GM19455 (cell line): ENCODE measurements at regions not wholly inside any gene's neighbourhood (a gene's known extent, or its start where the extent isn't known, plus 50 kb on each side); places are given as distances from the start of the nearest gene placed in this dataset.

Experiments
- ATAC-seq: cut with Tn5 transposase; IDR thresholded peaks from one replicate; pipeline ENCODE4 v1.9.1; 2021; ENCODE audit not compliant: unreplicated experiment

DNA sequence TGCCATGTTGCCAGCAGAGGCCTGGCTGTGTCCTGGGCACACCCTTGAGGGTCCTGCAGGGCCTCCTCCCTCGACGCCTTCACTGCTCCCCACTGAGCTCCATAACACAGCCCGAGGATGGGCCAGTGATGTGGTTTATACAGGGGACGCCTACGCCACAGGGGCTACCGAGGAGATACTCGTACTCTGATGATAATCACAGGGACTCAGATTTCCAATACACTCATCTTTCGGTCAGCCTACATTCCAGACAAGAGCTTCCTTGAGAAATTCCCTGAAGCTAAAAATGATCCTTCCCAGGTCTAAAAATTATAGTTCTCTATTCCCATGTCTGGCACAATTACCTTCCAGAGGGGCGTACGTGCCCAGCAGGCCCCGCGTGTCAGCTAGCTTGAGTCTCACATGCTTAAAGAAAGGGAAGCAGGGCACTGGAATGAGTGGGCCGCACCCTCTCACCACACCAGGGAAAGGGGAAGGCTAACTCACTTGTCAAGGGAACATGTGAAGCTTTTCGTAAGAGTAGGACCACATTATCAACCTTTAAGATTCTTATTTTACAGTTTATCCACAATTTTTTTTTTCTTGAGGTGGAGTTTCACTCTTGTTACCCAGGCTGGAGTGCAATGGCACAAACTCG is 159.5 kb upstream of the NDUFV2 start:
- ATAC-seq = no peak

DNA sequence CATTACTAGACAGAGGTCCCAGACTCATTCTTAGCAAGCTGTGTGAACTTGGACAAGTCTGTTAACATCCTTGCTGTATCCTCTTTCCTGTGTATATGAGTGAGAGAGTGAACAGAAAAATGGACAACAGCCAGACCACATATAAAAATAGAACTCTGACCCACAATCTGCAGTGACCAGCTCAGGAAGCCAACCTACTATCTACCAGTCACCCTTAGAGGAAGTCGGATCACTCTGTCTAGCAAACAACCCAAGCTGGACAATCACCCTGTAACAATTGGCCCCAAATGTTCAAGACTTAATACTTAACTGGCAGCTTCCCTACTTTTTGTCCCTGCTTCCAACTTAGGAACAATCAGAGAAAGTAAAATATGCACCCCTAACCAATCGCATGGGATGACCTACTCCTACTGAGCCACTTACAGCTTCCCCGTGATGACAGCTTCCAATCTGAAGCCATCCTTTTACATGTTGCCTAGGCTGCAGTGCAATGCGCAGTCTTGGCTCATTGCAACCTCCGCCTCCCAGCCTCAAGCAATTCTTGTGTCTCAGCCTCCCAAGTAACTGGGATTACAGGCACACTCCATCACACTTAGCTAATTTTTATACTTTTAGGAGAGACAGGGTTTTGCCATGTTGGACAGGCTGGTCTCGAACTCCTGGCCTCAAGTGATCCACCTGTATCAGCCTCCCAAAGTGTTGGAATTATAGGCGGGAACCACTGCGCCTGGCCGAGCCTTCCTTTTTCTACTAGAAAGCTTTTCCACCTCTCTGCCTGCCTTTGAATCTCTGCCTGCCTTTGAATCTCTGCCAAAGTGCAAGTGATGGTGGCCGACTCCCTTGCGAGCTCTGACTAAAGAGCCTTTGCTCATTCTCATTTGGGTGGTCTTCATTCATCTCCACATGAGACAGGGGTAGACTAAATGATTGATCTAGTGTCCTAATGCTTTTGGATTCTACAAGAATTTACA is 158.3 kb upstream of the NDUFV2 start:
- ATAC-seq = no peak

DNA sequence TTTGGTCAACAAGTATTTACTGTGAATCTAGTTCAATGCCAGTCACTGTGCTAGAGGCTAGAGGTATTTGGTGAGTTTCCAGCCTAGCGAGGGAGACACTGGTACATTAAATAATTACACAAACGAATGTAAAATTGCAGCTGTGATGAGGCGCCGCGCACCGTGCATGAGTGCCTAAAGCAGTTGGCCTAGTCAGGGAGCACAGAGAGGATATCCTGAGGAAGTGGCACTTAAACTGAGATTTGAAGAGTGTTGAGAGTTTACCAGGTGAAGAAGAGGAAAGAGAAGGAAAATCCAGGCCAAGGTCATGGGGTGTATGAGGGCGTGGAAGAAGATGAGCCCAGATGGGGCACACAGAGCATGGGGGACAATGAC is 157.6 kb upstream of the NDUFV2 start:
- ATAC-seq = no peak

DNA sequence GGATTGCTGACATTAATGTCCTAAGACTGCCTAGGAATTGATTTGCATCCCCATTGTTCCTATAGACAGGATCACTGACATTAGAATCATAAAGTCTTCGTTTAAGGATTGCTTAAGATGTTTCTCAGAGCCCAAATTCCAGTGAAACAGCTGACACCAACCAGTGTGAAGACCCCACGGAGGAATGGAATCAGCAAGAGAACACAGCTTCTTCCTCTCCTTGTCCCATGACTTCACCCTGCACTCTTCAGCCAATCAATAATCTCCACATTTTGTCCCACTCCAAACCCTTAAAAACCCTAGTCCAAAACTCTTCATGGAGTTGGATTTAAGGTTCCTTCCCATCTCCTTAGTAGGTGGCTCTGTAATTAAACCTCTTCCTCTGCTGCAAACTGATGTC is 157.0 kb upstream of the NDUFV2 start:
- ATAC-seq = no peak

DNA sequence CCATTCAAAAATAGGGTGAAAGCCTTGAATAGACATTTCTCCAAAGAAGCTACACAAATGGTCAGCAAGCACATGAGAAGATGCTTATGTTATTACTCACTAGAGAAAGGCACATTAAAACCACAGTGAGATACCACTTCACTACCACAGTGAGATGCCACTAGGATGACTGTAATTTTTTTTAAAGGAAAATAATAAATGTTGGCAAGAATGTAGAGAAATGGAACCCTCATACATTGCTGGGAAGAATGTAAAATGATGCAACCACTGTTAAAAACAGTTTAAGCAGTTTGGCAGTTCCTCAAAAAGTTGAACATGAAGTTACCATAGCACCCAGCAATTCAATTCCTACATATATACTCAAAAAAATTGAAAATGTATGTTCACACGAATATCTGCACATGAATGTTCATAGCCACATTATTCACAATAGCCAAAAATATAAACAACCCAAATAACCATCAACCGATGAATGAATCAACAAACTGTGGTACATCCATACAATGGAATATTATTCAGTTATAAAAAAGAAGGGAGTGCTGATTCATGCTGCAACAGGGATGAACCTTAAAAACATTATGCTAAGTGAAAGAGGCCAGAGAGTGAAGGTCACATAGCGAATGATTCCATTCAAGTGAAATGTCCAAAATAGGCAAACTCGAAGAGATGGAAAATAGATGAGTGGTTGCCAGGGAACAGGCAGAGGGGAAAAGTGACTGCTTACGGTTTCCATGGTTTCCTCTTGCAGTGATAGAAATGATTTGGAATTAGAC is 156.2 kb upstream of the NDUFV2 start:
- no peak for ATAC-seq

DNA sequence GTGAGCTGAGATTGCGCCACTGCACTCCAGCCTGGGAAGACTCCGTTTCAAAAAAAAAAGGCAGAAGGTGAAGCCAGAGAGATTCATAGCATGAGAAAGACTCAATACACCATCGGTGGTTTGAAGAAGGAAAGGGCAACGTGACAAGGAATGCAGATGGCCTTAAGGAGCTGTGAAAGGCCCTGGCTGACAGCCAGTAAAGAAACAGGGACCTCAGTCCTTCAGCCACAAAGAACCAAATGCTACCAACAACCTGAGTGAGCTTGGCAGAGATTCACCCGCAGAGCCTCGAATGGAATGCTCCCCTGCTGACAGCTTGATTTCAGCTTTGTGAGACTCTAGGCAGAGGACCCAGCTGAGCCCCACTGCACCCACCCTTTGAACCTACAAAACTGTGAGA is 154.9 kb upstream of the NDUFV2 start:
- ATAC-seq = no peak

DNA sequence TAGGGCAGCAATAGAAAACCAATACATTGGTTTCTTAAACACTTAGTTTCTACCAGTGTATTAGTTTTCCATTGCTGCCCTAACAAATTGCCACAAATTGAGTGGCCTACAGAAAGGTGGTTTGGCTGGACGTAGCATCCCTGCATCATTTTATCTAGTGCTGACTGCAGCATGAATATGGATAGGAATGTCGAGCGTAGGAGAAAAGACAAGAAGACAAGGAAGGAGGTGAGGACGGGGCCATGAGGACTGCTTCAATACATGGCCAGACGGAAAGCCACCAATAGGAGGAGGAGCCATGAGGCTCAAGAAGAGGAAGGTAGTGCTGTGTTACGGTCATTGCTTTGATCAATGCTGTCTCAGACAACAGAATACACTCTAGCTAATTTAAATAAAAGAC is 154.5 kb upstream of the NDUFV2 start:
- no peak for ATAC-seq

DNA sequence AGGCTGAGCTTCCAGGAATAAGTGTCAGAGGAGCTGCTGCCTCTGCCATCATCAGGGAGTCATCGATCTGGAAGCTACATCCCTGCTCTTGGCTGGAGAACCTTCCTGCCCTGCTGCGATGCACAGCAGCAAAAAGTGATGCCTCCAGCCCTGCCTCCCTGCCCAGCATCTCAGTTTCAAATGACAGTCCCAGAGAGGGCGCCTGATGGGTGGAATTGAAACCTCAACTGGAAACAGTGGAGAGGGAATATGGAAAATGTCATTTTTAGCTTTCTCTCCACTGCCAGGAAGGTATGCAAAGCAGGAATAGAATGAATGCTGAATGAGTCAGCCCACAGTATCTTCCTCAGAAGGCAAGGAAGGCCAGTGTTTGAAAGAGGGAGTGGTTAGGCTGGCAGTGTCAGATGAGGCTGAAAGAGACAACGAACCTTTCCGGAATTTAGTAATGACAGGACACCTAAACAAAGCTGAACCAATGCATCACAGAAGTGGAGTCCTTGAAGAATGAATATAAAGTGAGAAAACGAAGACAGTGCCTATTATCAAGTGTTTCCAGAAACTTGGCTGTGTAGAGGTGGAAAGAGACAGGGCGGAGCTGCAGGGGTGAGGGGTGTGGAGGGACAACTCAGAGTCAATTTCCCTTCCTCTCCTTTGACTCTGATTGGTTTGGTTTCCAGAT is 153.9 kb upstream of the NDUFV2 start:
- no peak for ATAC-seq

DNA sequence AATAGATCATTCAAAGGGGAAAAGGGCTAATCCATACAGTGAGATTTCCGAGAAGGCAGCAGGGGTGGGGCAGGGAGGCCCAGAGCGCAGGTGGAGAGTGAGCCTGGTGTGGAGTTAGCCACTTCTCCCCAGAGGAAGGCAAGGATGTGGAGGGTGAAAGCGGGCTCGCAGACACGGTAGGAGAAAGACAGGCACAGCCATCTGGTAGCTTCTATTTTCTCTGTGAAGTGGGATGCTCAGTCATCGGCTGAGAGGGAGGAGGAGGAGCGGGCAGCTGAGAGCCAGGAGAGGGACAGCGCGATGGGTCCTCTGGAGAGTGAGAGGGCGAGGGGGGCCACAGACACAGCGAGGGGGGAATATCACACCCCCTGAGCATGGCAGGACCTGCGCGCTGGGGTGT is 153.3 kb upstream of the NDUFV2 start:
- no peak for ATAC-seq

DNA sequence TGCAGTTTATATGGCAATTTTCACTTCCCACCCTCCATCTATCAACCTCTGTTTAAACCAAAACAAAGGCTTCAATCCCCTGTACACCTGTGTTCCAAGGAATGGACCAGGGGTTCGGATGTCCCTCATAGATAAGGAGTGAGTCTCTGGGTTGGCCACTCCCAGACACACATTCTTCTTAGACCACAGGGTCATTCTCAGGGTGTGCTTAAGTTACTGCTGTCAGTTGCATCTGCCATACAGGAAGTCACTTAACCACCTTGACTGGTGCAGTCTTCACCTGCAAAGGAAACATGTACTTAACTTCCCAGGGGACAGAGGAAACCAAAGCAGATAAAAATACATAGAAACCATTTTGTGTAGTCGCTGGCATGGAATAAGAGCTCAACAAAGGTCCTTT is 151.0 kb upstream of the NDUFV2 start:
- ATAC-seq = peak; percentile 69

DNA sequence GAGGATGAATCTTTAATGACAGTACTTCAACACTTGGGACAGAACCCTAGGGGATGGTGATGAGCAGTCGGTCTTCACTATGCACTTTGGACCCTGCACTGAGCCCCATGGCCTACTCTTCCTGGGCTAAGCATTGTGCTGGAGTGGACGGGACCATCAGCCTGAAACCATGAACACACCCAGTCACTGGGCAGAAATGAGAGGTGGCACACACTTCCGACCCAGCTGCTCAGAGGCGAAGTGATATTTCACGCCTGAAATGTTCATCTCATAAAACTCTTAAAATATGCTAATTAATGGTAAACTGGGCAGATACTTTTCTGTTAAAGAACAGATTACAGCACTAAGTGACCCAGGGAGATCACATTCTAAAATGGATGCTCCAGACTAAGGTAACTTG is 150.3 kb upstream of the NDUFV2 start:
- no peak for ATAC-seq

DNA sequence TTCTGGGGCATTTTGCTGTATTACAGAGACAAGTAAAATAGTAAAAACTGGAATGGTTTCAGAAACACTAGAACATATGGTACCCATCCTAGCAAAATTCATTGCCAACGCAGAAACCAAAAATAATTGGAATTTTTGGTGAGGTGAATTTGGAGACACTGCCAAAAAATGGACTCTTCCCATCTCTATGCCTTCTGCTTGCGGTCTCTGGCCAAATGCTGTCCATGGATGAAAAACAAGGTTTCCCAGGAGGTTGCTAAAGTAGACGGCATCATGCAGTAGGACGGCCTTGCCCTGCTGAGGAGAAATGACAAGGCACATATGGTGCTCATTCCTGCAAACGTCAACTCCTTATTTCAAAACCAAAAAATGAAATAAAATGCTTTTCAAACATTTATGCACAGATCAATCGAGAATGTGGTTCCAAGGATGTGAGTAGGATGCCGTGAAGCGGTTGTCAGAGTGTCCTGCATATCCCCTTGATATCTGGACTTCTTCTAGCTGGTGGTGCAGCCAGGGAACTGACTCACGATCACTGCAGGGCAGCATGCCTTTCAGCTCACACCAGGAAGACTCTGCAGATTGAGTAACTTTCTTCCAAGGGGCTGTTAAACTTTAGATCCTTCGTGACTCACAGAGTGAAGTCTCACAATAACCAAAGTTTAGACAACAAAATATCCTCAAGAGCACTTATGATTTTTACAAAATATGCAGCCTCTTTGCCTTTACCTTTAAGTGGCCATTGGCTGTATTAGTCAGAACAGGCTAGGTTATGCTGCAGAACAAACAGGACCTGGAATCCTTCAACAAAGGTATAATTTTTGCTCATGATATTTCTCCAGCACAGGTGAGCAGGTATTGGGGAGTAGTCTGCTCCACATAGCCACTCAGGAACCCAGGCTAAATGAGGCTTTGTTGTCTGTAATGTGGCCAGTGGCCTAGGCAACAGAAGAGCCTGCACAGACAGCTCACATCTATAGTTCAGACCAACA is 149.4 kb upstream of the NDUFV2 start:
- no peak for ATAC-seq

DNA sequence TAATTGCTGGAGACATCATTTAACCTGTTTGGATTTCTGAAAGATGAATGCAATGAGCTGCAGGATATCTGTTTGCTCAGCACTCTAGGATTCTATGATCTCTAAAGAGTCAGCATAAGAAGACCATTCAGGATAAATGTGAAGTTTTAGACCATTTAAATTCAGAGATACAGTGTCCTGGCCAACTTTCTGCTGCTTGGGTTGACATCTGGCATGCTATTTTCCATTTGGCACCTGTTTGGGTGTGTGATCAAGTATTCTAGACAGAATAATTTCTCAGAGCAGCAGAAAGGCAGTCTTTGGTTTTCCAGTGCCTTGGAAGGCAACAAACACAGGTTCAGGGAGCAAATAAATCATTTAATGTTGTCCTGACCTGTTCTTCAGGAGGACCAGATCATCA is 144.8 kb upstream of the NDUFV2 start:
- no peak for ATAC-seq

DNA sequence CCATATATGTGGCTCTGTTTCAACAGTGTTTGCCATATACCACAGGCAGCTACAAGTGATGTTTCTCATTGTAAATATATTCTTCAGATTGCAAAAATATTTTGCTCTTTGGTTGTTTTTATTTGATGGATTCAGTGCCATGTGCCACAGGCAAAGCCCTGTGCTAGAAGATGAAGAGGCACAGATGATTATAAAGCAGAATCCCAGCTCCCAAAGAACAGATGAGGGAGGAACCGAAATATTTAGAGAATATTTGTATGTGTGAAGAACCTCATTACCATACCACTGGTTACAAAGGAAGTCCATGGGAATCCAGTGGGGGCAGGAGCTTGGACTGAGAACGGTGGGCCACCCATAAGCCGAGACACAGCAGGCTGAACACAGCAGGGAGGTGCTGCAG is 143.8 kb upstream of the NDUFV2 start:
- no peak for ATAC-seq

DNA sequence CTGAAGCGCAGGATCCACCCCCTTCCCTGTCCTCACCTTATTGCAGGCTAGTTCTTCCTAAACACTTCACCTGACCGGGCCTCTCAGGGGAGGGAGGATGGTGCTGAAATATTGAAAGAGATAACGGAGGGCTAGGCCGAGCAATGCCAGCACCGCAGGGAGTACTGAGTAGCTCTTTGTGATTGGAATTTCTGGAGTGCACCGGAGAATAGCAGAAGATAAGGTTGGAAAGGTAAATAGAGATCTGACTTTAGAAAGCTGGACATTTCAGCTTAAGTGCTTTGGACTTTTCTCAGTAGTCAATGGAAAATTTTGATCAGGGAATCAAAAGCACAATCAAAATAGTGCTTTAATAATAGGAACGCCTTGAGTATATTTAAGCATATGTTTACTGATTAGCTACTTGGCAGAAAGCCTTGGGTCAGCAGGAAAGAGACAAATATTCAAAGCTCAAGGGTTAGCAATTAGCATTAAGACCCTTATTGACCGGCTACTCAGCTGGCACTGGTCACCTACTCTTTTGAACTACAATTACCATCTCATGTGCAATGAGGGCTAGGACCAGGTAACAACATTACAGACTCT is 142.9 kb upstream of the NDUFV2 start:
- ATAC-seq = no peak

DNA sequence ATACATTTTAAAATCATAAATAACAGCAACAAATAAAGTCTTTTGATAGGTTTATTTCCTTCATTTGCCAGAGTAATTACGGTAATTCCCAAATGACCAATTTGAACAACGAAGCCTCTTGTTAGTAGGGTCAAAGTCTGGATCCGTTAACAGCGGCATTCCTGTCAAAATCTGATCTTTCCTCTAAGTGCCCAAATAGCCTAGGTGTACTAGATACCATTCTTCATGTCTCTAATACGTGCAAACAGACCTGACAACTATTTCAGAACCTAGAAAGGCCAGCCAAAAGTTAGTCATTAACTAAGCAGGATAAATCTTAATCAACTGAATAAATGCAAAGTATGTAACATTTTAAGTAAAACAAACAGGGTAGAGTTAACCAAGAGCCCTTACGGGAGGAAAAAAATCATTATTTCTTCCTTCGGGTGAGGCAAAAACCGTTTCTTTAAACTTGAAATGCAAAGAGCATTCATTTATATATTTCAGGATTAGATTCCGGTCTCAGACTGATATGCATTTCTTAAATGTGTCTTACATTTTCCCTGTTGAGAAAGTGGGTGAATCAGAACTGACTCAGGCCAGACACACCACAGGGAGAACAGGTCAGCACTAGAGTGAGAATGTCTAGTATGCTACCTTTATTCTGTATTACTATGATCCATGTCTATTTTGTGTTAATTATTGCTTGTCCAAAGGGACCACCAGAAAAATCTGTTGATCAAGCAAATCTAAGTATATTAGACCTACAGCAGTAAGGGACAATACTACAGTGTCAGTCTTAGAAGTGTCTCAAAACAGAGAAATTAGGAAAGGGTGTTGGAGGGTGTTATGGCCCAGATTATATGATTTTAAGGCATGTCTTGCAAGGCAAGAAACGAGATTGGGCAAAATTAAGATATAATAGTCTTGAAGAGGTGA is 141.5 kb upstream of the NDUFV2 start:
- no peak for ATAC-seq

DNA sequence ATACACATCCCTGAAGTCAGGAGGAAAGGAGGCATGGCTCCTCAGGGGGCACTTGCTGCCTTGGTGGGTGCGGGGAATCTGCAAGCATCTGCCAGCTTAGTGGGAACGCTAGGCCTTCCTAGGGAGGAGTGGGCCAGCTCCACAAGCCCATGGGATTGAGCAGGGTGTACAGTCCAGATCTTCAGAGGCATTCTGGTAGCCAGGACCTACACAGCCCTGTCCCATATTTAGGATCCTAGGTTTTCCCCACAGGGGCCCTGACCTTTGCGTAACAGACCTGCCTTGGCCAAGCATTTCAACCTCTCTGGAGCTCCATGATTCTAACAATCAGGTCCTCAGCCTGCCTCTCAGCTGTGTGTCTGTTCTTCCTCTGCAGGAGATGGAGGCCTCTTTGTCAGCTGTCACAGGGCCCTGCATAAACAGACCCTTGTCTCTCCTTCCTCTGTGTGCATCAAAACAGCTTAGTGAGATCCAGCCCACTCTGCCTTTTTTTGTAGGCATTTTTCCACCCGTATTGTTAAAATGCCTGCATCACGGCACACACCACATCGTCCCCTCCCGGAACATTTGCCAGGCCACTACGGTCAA is 140.2 kb upstream of the NDUFV2 start:
- ATAC-seq = no peak
